HCT116 (cell line): ENCODE measurements at regions not wholly inside any gene's neighbourhood (a gene's known extent, or its start where the extent isn't known, plus 50 kb on each side); places are given as distances from the start of the nearest gene placed in this dataset.

ENCODE experiments used
- ATAC-seq: fragments of 200-7000 bp; cut with Tn5 transposase; 2 replicates; pipeline ENCODE4 v1.9.1; 2020; ENCODE audit warnings: mild to moderate bottlenecking, moderate library complexity
- BruUV-seq: library from RNA; stranded (reverse); fragments of 400-500 nt; replicated peaks from 2 replicates; lab custom pipeline; 2021; lab: Mats Ljungman, UMichigan
- CTCF ChIA-PET: fragments of 300-600 bp; sonication (Branson Sonifier 250); formaldehyde crosslinking; loops from one replicate; lab custom pipeline; 2021; ENCODE audit warnings: antibody characterized with exemption; lab: Charles Lee
- POLR2A ChIA-PET: fragments of 300-600, 350-600 bp; sonication (Branson Sonifier 250); formaldehyde crosslinking; loops from one replicate; lab custom pipeline; 2021; ENCODE audit warnings: antibody characterized with exemption; lab: Charles Lee
- RAD21 ChIA-PET, 2 experiments: fragments of 300-600 bp; sonication (Branson Sonifier 250); formaldehyde crosslinking; loops; one replicate each; lab custom pipeline; 2023; ENCODE audit warnings: low total read pairs in 2 of 2; ENCODE audit not compliant: uncharacterized antibody in 2 of 2, unreplicated experiment in 2 of 2, low non-redundant PET in 1 of 2; lab: Charles Lee
- DNase-seq: peaks from one replicate; pipeline ENCODE4 v3.0.0-alpha.2; 2010; ENCODE audit warnings: low read depth, low spot score
- H2AFZ ChIP-seq: fragments of 200-600 bp; shearing (Covaris generic), sonication (generic); 2 replicates; pipeline ENCODE4 v1.6.1; 2017; ENCODE audit warnings: low read depth, mixed run types, mixed read lengths, antibody characterized with exemption, low read length; ENCODE audit not compliant: poor library complexity, severe bottlenecking
- H3K27ac ChIP-seq: 2 replicates; pipeline ENCODE4 v1.5.1; 2012; ENCODE audit warnings: low read depth, low read length
- H3K27me3 ChIP-seq: fragments of 200-600 bp; sonication (generic); 2 replicates; pipeline ENCODE4 v1.6.1; 2016; ENCODE audit warnings: mixed run types, low read length, mixed read lengths; ENCODE audit not compliant: insufficient read depth
- H3K36me3 ChIP-seq, 2 experiments: fragments of 200-500 bp in 1 of 2; fragments of 200-600 bp in 1 of 2; sonication (Bioruptor generic) in 1 of 2; sonication (generic) in 1 of 2; 2 replicates each; pipeline versions ENCODE4 v1.5.1 to v1.6.1; 2014 to 2016; ENCODE audit warnings: low read length in 2 of 2, inconsistent platforms in 1 of 2, mixed read lengths in 1 of 2, mixed run types in 1 of 2; ENCODE audit not compliant: insufficient read depth in 2 of 2, control insufficient read depth in 1 of 2
- H3K4me1 ChIP-seq, 2 experiments: fragments of 200-600 bp in 1 of 2; sonication (generic) in 1 of 2; 2 replicates each; pipeline versions ENCODE4 v1.5.1 to v1.6.1; 2012 to 2017; ENCODE audit warnings: low read length in 2 of 2, inconsistent platforms in 1 of 2, mild to moderate bottlenecking in 1 of 2, mixed read lengths in 1 of 2, mixed run types in 1 of 2, moderate library complexity in 1 of 2; ENCODE audit not compliant: insufficient read depth in 2 of 2, control insufficient read depth in 1 of 2
- H3K4me2 ChIP-seq: fragments of 200-600 bp; sonication (generic); 2 replicates; pipeline ENCODE4 v1.6.1; 2017; ENCODE audit warnings: mixed run types, low read length, mixed read lengths
- H3K4me3 ChIP-seq, 2 experiments: fragments of 200-600 bp in 1 of 2; sonication (generic) in 1 of 2; replicated peaks in 1 of 2; 2 replicates each; pipeline ENCODE4 v1.5.1; 2011 to 2016; ENCODE audit warnings: low read length in 2 of 2, control low read depth in 1 of 2, low read depth in 1 of 2, mild to moderate bottlenecking in 1 of 2, mixed read lengths in 1 of 2, mixed run types in 1 of 2
- H3K79me2 ChIP-seq: fragments of 200-600 bp; sonication (generic); 2 replicates; pipeline ENCODE4 v1.6.1; 2017; ENCODE audit warnings: mild to moderate bottlenecking, mixed run types, low read length, moderate library complexity, mixed read lengths; ENCODE audit not compliant: insufficient read depth
- H3K9ac ChIP-seq: fragments of 200-600 bp; sonication (generic); 2 replicates; pipeline ENCODE4 v1.6.1; 2016; ENCODE audit warnings: low read length, mixed read lengths
- H3K9me2 ChIP-seq: fragments of 200-600 bp; sonication (generic), shearing (Covaris generic); 2 replicates; pipeline ENCODE4 v1.6.1; 2017; ENCODE audit warnings: mixed run types, mild to moderate bottlenecking, moderate library complexity; ENCODE audit not compliant: insufficient read depth
- H3K9me3 ChIP-seq, 2 experiments: fragments of 200-500 bp in 1 of 2; fragments of 200-600 bp in 1 of 2; sonication (Bioruptor generic) in 1 of 2; sonication (generic) in 1 of 2; 2 replicates each; pipeline ENCODE4 v1.6.1; 2014 to 2017; ENCODE audit warnings: low read length in 2 of 2, mixed read lengths in 2 of 2, inconsistent platforms in 1 of 2, low read depth in 1 of 2, mild to moderate bottlenecking in 1 of 2, mixed run types in 1 of 2, moderate library complexity in 1 of 2; ENCODE audit not compliant: control insufficient read depth in 1 of 2, insufficient read depth in 1 of 2
- H4K20me1 ChIP-seq: fragments of 200-600 bp; sonication (generic), shearing (Covaris generic); 2 replicates; pipeline ENCODE4 v1.6.1; 2017; ENCODE audit warnings: mixed run types, mild to moderate bottlenecking, moderate library complexity; ENCODE audit not compliant: insufficient read depth
- CEBPB ChIP-seq: IDR thresholded peaks from 2 replicates; pipeline ENCODE4 v1.6.1; 2012; ENCODE audit warnings: low read depth
- EGR1 ChIP-seq: IDR thresholded peaks from 2 replicates; pipeline ENCODE4 v1.6.1; 2012; ENCODE audit warnings: low read depth
- ELF1 ChIP-seq: IDR thresholded peaks from 2 replicates; pipeline ENCODE4 v1.6.1; 2012; ENCODE audit warnings: low read depth, borderline replicate concordance
- EZH2phosphoT487 ChIP-seq: fragments of 200-600 bp; IDR thresholded peaks from 2 replicates; pipeline ENCODE4 v1.6.1; 2018; ENCODE audit warnings: antibody characterized with exemption, borderline replicate concordance
- FOSL1 ChIP-seq: IDR thresholded peaks from 2 replicates; pipeline ENCODE4 v1.6.1; 2012; ENCODE audit warnings: low read depth
- JUND ChIP-seq: IDR thresholded peaks from 2 replicates; pipeline ENCODE4 v1.6.1; 2012
- POLR2AphosphoS5 ChIP-seq: IDR thresholded peaks from 2 replicates; pipeline ENCODE4 v1.6.1; 2011; ENCODE audit warnings: mild to moderate bottlenecking, low read depth, low read length, moderate library complexity
- RAD21 ChIP-seq: IDR thresholded peaks from 2 replicates; pipeline ENCODE4 v1.6.1; 2012; ENCODE audit warnings: low read depth, mild to moderate bottlenecking
- SP1 ChIP-seq: IDR thresholded peaks from 2 replicates; pipeline ENCODE4 v1.6.1; 2012; ENCODE audit warnings: low read depth
- SRF ChIP-seq: IDR thresholded peaks from 2 replicates; pipeline ENCODE4 v1.6.1; 2012; ENCODE audit warnings: low read depth
- YY1 ChIP-seq: IDR thresholded peaks from 2 replicates; pipeline ENCODE4 v1.6.1; 2011; ENCODE audit warnings: low read length, low read depth, moderate library complexity, mild to moderate bottlenecking; ENCODE audit not compliant: insufficient replicate concordance; ENCODE audit errors: extremely low read depth
- ZBTB33 ChIP-seq: IDR thresholded peaks from 2 replicates; pipeline ENCODE4 v1.6.1; 2011; ENCODE audit warnings: mild to moderate bottlenecking, low read length, moderate library complexity; ENCODE audit not compliant: insufficient replicate concordance; ENCODE audit errors: extremely low read depth
- ZNF274 ChIP-seq: fragments of 200-500 bp; sonication (Bioruptor generic); IDR thresholded peaks from 2 replicates; pipeline ENCODE4 v1.6.1; 2014; ENCODE audit warnings: mild to moderate bottlenecking, low read depth, low read length, inconsistent platforms
- intact Hi-C: fragments of 100-400 bp; cut with micrococcal nuclease; formaldehyde crosslinking; loops from 2 replicates; pipeline ENCODE4 v1.10.0; 2022
- TF ChIP-seq, protein P1 (sequence below): IDR thresholded peaks from 2 replicates; pipeline ENCODE4 v1.6.1; 2012; ENCODE audit warnings: low read depth
- TF ChIP-seq, protein P2 (sequence below): IDR thresholded peaks from 2 replicates; pipeline ENCODE4 v1.6.1; 2012

GRCh38 chr12:92078167-92079053 lies 67.2 kb downstream of the BTG1 start:
- Histone ChIP-seq H3K27me3 (no peaks in the 10 kb centered on the region), H3K9me3 (no peaks in the 10 kb centered on the region), H2AFZ (peak overlapping the region; percentile 13), H3K27ac (no peak overlapping the region), H4K20me1 (no peaks in the 10 kb centered on the region), H3K9ac (no peak overlapping the region), H3K36me3 (no peaks in the 10 kb centered on the region), H3K79me2 (no peaks in the 10 kb centered on the region), H3K4me2 (peak overlapping the region; percentile 53)
- RAD21 ChIA-PET, result no interaction called here
- ATAC-seq (peak; percentile 51), DNase-seq (peak; percentile 12)
- POLR2A ChIA-PET, result no interaction called here
- no TSS peak for BruUV-seq
- TF ChIP-seq JUND (peak; percentile 23), ZBTB33 (no peak), CEBPB (peak; percentile 23; the same call in 1 of the 2 replicates), POLR2AphosphoS5 (no peak), FOSL1 (0 out of 2 replicates have a peak, but pooled peaks have one; percentile 19), EGR1 (no peak), ELF1 (no peak), EZH2phosphoT487 (no peak), YY1 (no peak), RAD21 (no peak), ZNF274 (no peak), SRF (no peak), SP1 (peak; percentile 40; the same call in 1 of the 2 replicates)
- TF ChIP-seq, protein P1, sequence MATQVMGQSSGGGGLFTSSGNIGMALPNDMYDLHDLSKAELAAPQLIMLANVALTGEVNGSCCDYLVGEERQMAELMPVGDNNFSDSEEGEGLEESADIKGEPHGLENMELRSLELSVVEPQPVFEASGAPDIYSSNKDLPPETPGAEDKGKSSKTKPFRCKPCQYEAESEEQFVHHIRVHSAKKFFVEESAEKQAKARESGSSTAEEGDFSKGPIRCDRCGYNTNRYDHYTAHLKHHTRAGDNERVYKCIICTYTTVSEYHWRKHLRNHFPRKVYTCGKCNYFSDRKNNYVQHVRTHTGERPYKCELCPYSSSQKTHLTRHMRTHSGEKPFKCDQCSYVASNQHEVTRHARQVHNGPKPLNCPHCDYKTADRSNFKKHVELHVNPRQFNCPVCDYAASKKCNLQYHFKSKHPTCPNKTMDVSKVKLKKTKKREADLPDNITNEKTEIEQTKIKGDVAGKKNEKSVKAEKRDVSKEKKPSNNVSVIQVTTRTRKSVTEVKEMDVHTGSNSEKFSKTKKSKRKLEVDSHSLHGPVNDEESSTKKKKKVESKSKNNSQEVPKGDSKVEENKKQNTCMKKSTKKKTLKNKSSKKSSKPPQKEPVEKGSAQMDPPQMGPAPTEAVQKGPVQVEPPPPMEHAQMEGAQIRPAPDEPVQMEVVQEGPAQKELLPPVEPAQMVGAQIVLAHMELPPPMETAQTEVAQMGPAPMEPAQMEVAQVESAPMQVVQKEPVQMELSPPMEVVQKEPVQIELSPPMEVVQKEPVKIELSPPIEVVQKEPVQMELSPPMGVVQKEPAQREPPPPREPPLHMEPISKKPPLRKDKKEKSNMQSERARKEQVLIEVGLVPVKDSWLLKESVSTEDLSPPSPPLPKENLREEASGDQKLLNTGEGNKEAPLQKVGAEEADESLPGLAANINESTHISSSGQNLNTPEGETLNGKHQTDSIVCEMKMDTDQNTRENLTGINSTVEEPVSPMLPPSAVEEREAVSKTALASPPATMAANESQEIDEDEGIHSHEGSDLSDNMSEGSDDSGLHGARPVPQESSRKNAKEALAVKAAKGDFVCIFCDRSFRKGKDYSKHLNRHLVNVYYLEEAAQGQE, result no peak
- TF ChIP-seq, protein P2, sequence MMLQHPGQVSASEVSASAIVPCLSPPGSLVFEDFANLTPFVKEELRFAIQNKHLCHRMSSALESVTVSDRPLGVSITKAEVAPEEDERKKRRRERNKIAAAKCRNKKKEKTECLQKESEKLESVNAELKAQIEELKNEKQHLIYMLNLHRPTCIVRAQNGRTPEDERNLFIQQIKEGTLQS, result no peak
- TF ChIP-seq, all 23 proteins: peak for 4
- CTCF ChIA-PET, result no interaction called here
- Histone ChIP-seq H3K4me3 (no peak overlapping the region), H3K4me1 (peaks cover 7 to 37% of the 10 kb centered on the region in 2 experiments; a peak in 3 of 4 replicates), H3K9me2 (no peaks in the 10 kb centered on the region)
- intact Hi-C loops, result no loop called here
